Astrocyte (in vitro differentiated cells and primary cell): ENCODE measurements at regions not wholly inside any gene's neighbourhood (a gene's known extent, or its start where the extent isn't known, plus 50 kb on each side); places are given as distances from the start of the nearest gene placed in this dataset.

Source experiments
- CTCF ChIP-seq: IDR thresholded peaks from 2 replicates; pipeline ENCODE4 v1.5.1; 2011; ENCODE audit warnings: low read depth, mild to moderate bottlenecking, inconsistent platforms, low read length, moderate library complexity; ENCODE audit not compliant: insufficient read depth
- EZH2 ChIP-seq: IDR thresholded peaks from 2 replicates; pipeline ENCODE4 v1.6.1; 2012; ENCODE audit warnings: mild to moderate bottlenecking, low read length, inconsistent platforms; ENCODE audit not compliant: insufficient read depth

GRCh38 chr3:194031349-194031748 is 104.6 kb upstream of the HES1 start:
- TF ChIP-seq CTCF = no peak
- no peak for TF ChIP-seq EZH2
